ENCODE measurements at regions not wholly inside any gene's neighbourhood (a gene's known extent, or its start where the extent isn't known, plus 50 kb on each side); places are given as distances from the start of the nearest gene placed in this dataset.

- POLR2A ChIA-PET, result no interaction called here
These were observed 70.0 kb upstream of the ZNF236 start for GRCh38 chr18:76752400-76752799.

GRCh38 chr18:76750917-76751890 lies 71.2 kb upstream of the ZNF236 start:
- ATAC-seq (no peak), DNase-seq (ENCODE audit: low read depth, low spot score) (no peak)
- POLR2A ChIA-PET, result no interaction called here
- Histone ChIP-seq H3K27me3 (ENCODE audit: control insufficient read depth, insufficient read depth, low read length) (no peaks in the 10 kb centered on the region), H3K9me3 (ENCODE audit: control insufficient read depth, insufficient read depth, low read depth, low read length) (peaks cover 20% of the 10 kb centered on the region; the same call in 1 of the 2 replicates), H3K4me1 (ENCODE audit: control insufficient read depth, insufficient read depth, low read length) (no peaks in the 10 kb centered on the region), H3K36me3 (ENCODE audit: control insufficient read depth, insufficient read depth, low read length) (no peaks in the 10 kb centered on the region), H3K27ac (ENCODE audit: low read length) (no peak overlapping the region), H3K4me3 (ENCODE audit: low read depth in 2 of 2, low read length in 2 of 2) (no peak overlapping the region)
- BruUV-seq (replicated peaks), result no TSS peak
- intact Hi-C loops (cut with micrococcal nuclease; ENCODE audit: unreplicated experiment) (no loop called here), in situ Hi-C loops (cut with HindIII; ENCODE audit: low pct_unique_long_range_greater_than_20kb, low sequenced_read_pairs) (no loop called here)
- no peak for TF ChIP-seq REST (IDR thresholded peaks at IDR 0.05; ENCODE audit: insufficient read depth in 1 of 2, low read depth in 2 of 2, low read length in 1 of 2)
- CTCF ChIA-PET, result no interaction called here

More at GRCh38 chr18:76752400-76752799, 70.0 kb upstream of the ZNF236 start:
- CTCF ChIA-PET, result no interaction called here
- Histone ChIP-seq H3K36me3 (ENCODE audit: control insufficient read depth, insufficient read depth, low read length) (no peaks in the 10 kb centered on the region), H3K9me3 (ENCODE audit: control insufficient read depth, insufficient read depth, low read depth, low read length) (peaks cover 20% of the 10 kb centered on the region; the same call in 1 of the 2 replicates), H3K27me3 (ENCODE audit: control insufficient read depth, insufficient read depth, low read length) (no peaks in the 10 kb centered on the region), H3K4me3 (ENCODE audit: low read depth in 2 of 2, low read length in 2 of 2) (no peak overlapping the region), H3K4me1 (ENCODE audit: control insufficient read depth, insufficient read depth, low read length) (no peaks in the 10 kb centered on the region), H3K27ac (ENCODE audit: low read length) (no peak overlapping the region)
- BruUV-seq (replicated peaks), result no TSS peak
- intact Hi-C loops (cut with micrococcal nuclease; ENCODE audit: unreplicated experiment), result no loop called here
- DNase-seq (ENCODE audit: low read depth, low spot score), result no peak
- in situ Hi-C loops (cut with HindIII; ENCODE audit: low pct_unique_long_range_greater_than_20kb, low sequenced_read_pairs), result no loop called here
- ATAC-seq, result no peak
- TF ChIP-seq SIN3A (IDR thresholded peaks at IDR 0.05; ENCODE audit: borderline replicate concordance, insufficient read depth, low read depth, low read length) (no peak), POLR2AphosphoS5 (IDR thresholded peaks at IDR 0.05; ENCODE audit: low read depth, low read length) (no peak), TCF7L2 (IDR thresholded peaks at IDR 0.05; ENCODE audit: low read depth, low read length) (no peak), REST (IDR thresholded peaks at IDR 0.05; ENCODE audit: insufficient read depth in 1 of 2, low read depth in 2 of 2, low read length in 1 of 2) (no peak), CTCF (IDR thresholded peaks at IDR 0.05) (no peak)
